Pons (tissue), 1 donor: ENCODE measurements at regions not wholly inside any gene's neighbourhood (a gene's known extent, or its start where the extent isn't known, plus 50 kb on each side); places are given as distances from the start of the nearest gene placed in this dataset.
A peak's percentile ranks its signal among the peaks of the same experiment; 100 is the strongest.
"Not testable (repeated sequence)": the region's sequence is repeated elsewhere in the genome, so short reads cannot be mapped to it uniquely, and the experiment has no call there.

Source experiments
- DNase-seq: peaks from one replicate; pipeline ENCODE4 v3.0.0-alpha.2; 2016; ENCODE audit warnings: low spot score

DNA sequence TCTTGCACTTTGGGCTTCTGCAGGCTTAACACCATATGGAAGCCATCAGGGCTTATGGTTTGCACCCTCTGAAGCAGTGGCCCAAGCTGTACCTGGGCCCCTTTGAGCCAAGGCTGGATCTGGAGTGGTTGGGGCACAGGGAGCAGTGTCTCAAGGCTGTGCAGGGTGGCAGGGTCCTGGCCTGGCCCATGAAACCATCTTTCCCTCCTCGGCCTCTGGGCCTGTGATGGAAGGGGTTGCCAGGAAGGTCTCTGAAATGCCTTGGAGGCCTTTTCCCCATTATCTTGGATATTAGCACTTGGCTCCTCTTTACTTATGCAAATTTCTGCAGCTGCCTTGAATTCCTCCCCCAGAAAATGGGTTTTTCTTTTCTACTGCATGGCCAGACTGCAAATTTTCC, 134.7 kb upstream of the USP9X start:
- no peak for DNase-seq

GRCh38 chrX:40951407-40951806, 133.8 kb upstream of the USP9X start:
- DNase-seq, result not testable (repeated sequence)

GRCh38 chrX:40952855-40953254, 132.4 kb upstream of the USP9X start:
- no peak for DNase-seq

DNA sequence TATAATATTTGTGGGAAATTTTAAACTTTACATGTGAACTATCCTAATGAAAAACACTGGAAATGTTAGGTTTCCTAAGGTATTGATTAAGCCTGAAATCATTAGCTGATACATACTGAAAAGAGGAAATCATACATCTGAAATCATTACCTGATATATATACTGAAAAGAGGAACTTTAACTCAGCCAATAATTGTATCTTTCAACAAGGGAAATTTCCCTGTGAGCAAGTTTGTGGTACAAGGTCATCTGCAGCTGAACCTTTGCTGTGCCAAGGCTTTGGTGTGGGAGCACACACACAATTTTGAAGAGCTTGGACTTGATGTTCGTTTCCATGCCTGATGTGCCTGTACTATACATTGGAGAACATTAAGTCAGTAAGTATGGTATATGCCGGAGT, 131.9 kb upstream of the USP9X start:
- no peak for DNase-seq

- DNase-seq, result no peak
Measured at GRCh38 chrX:40960041-40960440, 125.2 kb upstream of the USP9X start.

GRCh38 chrX:40962793-40963407, 122.3 kb upstream of the USP9X start:
- no peak for DNase-seq

GRCh38 chrX:40964008-40964407, 121.2 kb upstream of the USP9X start:
- no peak for DNase-seq

GRCh38 chrX:40964633-40965586, 120.3 kb upstream of the USP9X start:
- DNase-seq, result no peak

GRCh38 chrX:40966213-40966820, 118.9 kb upstream of the USP9X start:
- DNase-seq, result no peak

DNA sequence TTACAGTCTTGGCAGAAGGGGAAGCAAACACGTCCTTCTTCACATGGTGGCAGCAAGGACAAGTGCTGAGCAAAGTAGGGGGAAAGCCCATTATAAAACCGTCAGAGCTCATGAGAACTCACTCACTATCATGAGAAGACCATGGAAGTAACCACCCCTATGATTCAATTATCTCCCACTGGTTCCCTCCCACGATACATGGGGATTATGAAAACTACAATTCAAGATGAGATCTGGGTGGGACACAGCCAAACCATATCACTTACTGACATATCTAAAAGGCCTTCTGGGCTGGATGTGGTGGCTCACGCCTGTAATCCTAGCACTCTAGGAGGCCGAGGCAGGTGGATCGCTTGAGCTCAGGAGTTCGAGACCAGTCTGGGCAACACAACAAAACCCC, 117.1 kb upstream of the USP9X start:
- DNase-seq, result no peak

GRCh38 chrX:40971736-40972135, 113.5 kb upstream of the USP9X start:
- no peak for DNase-seq

DNA sequence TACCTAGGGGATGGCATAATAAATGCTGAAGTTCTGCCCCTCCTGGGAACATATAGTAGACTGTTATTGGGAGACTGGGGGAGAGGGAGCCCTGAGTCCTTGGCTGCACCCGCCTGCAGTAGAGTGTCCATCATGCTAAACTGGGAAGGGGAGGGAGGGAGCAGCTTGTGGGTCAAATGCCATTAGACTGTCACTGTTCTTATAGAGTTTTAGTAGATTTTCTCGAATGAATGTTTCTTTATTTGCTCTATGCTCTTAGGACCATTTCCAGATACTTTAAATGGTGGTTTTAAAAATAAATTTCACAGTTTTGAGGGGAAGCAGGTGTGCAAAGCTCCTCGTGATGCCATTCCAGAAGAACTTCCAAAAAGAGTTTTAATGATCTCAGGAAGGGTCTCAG, 111.6 kb upstream of the USP9X start:
- DNase-seq, result no peak

DNA sequence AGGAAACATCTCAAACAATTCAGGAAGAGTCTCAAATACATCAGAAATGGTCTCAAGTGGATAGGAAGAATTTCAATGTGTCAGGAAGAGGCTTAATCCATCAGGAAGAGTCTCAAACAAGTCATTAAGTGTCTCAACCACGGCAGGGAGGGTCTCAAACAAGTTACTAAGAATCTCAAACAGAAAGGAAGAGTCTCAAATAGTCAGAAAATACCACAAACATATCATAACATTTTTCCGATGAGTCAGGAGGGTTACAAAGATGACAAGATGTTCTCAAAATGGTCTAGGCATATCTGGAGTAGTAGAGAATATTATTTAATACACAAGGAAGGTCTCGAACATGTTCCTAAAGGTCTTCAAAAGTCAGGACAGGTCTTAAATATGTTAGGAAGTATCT, 109.3 kb upstream of the USP9X start:
- DNase-seq, result no peak

DNA sequence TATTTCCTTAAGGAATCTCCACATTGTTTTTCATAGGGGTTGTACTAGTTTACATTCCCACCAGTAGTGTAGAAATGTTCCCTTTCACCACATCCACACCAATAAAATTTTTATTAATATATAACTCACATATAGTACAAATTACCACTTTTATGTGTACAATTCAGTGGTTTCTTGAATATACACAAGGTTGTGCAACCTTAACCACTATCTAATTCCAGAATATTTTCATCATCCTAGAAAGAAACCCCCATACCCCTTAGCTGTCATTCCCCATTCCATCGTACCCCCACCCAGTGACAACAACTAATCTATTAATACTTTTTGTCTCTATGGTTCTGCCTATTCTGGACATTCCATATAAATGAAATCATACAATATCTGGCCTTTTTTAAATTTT, 108.3 kb upstream of the USP9X start:
- DNase-seq, result no peak

GRCh38 chrX:40984962-40985361, 100.3 kb upstream of the USP9X start:
- DNase-seq, result no peak

GRCh38 chrX:40987413-40987812, 97.8 kb upstream of the USP9X start:
- DNase-seq, result no peak

DNA sequence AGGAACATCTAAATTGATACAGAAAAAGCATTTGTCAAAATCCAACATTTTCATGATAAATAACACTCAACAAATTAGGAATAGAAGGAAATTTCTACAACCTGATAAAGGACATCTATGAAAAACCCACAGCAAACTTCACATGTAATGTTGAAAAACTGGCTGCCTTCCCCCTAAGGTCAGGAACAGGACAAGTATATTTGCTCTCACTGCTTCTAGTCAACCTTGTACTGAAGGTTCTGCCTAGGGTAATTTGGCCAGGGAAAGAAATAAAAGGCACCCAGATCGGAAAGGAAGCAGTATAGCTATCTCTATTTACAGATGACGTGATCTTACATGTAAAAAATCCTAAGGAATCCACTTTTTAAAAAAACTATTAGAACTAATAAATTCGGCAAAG, 97.1 kb upstream of the USP9X start:
- no peak for DNase-seq

GRCh38 chrX:40993395-40993794, 91.8 kb upstream of the USP9X start:
- not testable (repeated sequence) for DNase-seq

DNA sequence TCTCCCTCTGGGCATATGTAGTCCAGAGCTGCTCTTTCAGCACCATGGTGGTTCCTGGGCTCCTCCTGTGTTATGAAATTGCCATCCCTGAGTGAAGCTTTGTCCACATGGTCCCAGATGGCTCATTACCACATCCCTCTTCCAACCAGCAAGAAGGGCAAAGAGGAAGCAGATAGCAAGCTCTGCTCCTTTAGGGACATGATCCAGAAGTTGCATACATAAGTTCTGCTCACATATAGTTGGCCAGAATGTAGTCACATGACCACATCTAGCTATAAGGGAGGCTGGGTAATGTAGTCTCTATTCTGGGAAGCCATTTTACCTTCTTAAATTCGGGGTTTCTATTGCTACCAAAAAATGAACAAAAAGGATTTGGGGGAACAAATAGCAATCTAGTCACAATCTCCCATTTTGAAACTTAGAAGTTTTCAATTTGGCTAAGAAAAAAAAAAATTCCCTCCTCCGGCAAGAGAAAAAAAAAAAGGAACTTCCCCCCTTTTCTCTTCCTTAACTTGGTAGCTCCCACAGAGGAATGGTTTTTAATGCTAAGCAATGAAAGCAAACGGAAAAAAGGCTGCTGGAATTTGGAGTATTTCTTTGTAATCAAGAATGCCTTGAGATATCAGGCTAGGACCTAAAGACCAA, 88.2 kb upstream of the USP9X start:
- peak; percentile 64 for DNase-seq

GRCh38 chrX:40998123-40998522, 87.1 kb upstream of the USP9X start:
- DNase-seq, result no peak

- DNase-seq, result no peak
Measured at GRCh38 chrX:41001327-41001726, 83.9 kb upstream of the USP9X start.

DNA sequence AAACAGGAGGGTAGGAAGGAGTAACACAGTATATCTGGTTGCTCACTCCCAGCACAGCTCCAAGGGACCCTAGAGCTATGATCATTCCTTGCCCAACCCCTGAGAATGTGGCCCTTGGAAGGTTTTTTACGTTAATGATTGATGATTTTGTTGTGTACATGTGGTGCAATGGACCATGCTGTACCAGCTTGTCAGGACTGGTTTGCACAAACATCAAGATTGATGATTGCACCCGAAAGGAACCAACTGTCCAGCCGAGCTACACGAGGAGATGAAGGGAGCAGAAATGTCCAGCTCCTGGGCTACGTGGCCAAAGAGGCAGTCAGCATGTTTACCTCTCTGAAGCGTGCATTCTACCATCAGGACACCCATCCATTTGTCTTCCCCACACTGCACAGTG, 83.2 kb upstream of the USP9X start:
- DNase-seq, result no peak
